Prostate gland (tissue), 2 donors: ENCODE measurements at regions not wholly inside any gene's neighbourhood (a gene's known extent, or its start where the extent isn't known, plus 50 kb on each side); places are given as distances from the start of the nearest gene placed in this dataset.

Source experiments
- DNase-seq: peaks from one replicate; pipeline ENCODE4 v3.0.0-alpha.2; 2019; ENCODE audit warnings: low spot score
- H3K27ac ChIP-seq, 2 donors: fragments of 200-600 bp; sonication (generic); 2 replicates each; pipeline ENCODE4 v1.5.1; 2017 to 2019
- H3K27me3 ChIP-seq: fragments of 200-600 bp; sonication (generic); replicated peaks from 2 replicates; pipeline ENCODE4 v1.5.1; 2019; ENCODE audit not compliant: insufficient read depth
- H3K36me3 ChIP-seq, 2 donors: fragments of 200-600 bp; sonication (generic); 1 replicate in 1 of 2; 2 replicates in 1 of 2; pipeline versions ENCODE4 v1.5.1 to v1.8.1; 2017 to 2019
- H3K4me1 ChIP-seq: fragments of 200-600 bp; sonication (generic); replicated peaks from 2 replicates; pipeline ENCODE4 v1.5.1; 2019
- H3K4me3 ChIP-seq, 2 donors: fragments of 200-600 bp; sonication (generic); 2 replicates each; pipeline ENCODE4 v1.5.1; 2017 to 2019
- H3K9me3 ChIP-seq: fragments of 200-600 bp; sonication (generic); 2 replicates; pipeline ENCODE4 v1.5.1; 2017
- CTCF ChIP-seq, 4 experiments: fragments of 200-600 bp in 2 of 4; fragments of 450-650 bp in 2 of 4; sonication (generic) in 2 of 4; IDR thresholded peaks; 1 replicate in 3 of 4; 2 replicates in 1 of 4; pipeline ENCODE4 v1.5.1; 2016 to 2019; ENCODE audit warnings: antibody characterized with exemption in 4 of 4, mild to moderate bottlenecking in 2 of 4, moderate library complexity in 2 of 4
- POLR2A ChIP-seq: fragments of 450-650 bp; IDR thresholded peaks from one replicate; pipeline ENCODE4 v1.6.1; 2016; ENCODE audit warnings: antibody characterized with exemption, mild to moderate bottlenecking
- POLR2AphosphoS5 ChIP-seq: sonication (generic); formaldehyde crosslinking; IDR thresholded peaks from one replicate; pipeline ENCODE4 v1.6.1; 2017; ENCODE audit warnings: antibody characterized with exemption
- WGBS: methylation state at CpG from one replicate; pipeline ENCODE4 v1.1.5; 2018; 5-methylcytosine and 5-hydroxymethylcytosine counted together
- intact Hi-C: fragments of 100-400 bp; cut with DNase I; formaldehyde crosslinking; loops from one replicate; pipeline ENCODE4 v1.14.2; 2022

- 100% methylated on average over 3 of the region's 3 CpGs for WGBS
- no peaks in the 10 kb centered on the region for H3K27me3 ChIP-seq
- intact Hi-C loops = no loop called here
- DNase-seq = no peak
- H3K4me1 ChIP-seq = no peaks in the 10 kb centered on the region
- TF ChIP-seq POLR2AphosphoS5 (no peak), CTCF (IDR thresholded peaks at IDR 0.05) (no peak), POLR2A (no peak)
- H3K27ac ChIP-seq = no peak overlapping the region
- no peaks in the 10 kb centered on the region for H3K9me3 ChIP-seq
- H3K4me3 ChIP-seq = no peak overlapping the region
- no peaks in the 10 kb centered on the region for H3K36me3 ChIP-seq
Measured at GRCh38 chr6:11920566-11920965, 91.5 kb upstream of the HIVEP1 start.

GRCh38 chr6:11919771-11920440 lies 92.2 kb upstream of the HIVEP1 start:
- intact Hi-C loops = no loop called here
- no peaks in the 10 kb centered on the region for H3K27me3 ChIP-seq
- 82% methylated on average over 8 of the region's 8 CpGs for WGBS
- no peak overlapping the region for H3K4me3 ChIP-seq
- H3K27ac ChIP-seq = no peak overlapping the region
- H3K36me3 ChIP-seq = no peaks in the 10 kb centered on the region
- no peaks in the 10 kb centered on the region for H3K9me3 ChIP-seq
- no peak for DNase-seq
- no peaks in the 10 kb centered on the region for H3K4me1 ChIP-seq
- no peak for TF ChIP-seq CTCF (IDR thresholded peaks at IDR 0.05)
- no peak for TF ChIP-seq POLR2A
- TF ChIP-seq POLR2AphosphoS5 = no peak

GRCh38 chr6:11918739-11919605 lies 93.1 kb upstream of the HIVEP1 start:
- intact Hi-C loops = no loop called here
- DNase-seq = no peak
- Histone ChIP-seq H3K4me1 (no peaks in the 10 kb centered on the region), H3K4me3 (no peak overlapping the region), H3K36me3 (no peaks in the 10 kb centered on the region), H3K27me3 (no peaks in the 10 kb centered on the region), H3K9me3 (no peaks in the 10 kb centered on the region), H3K27ac (no peak overlapping the region)
- TF ChIP-seq POLR2AphosphoS5 (no peak), POLR2A (no peak), CTCF (IDR thresholded peaks at IDR 0.05) (no peak)
- WGBS = 56% methylated on average over 9 of the region's 9 CpGs

- WGBS = 57% methylated on average over 9 of the region's 9 CpGs
- H3K4me3 ChIP-seq = no peak overlapping the region
- TF ChIP-seq CTCF (IDR thresholded peaks at IDR 0.05) = no peak
- no peak for TF ChIP-seq POLR2A
- no peak for TF ChIP-seq POLR2AphosphoS5
- H3K27ac ChIP-seq = no peak overlapping the region
- H3K4me1 ChIP-seq = no peaks in the 10 kb centered on the region
- no peaks in the 10 kb centered on the region for H3K27me3 ChIP-seq
- DNase-seq = no peak
- no peaks in the 10 kb centered on the region for H3K36me3 ChIP-seq
- intact Hi-C loops = no loop called here
- H3K9me3 ChIP-seq = no peaks in the 10 kb centered on the region
Measured at GRCh38 chr6:11917951-11918738, 94.0 kb upstream of the HIVEP1 start.
